ENCODE measurements at regions not wholly inside any gene's neighbourhood (a gene's known extent, or its start where the extent isn't known, plus 50 kb on each side); places are given as distances from the start of the nearest gene placed in this dataset.

DNA sequence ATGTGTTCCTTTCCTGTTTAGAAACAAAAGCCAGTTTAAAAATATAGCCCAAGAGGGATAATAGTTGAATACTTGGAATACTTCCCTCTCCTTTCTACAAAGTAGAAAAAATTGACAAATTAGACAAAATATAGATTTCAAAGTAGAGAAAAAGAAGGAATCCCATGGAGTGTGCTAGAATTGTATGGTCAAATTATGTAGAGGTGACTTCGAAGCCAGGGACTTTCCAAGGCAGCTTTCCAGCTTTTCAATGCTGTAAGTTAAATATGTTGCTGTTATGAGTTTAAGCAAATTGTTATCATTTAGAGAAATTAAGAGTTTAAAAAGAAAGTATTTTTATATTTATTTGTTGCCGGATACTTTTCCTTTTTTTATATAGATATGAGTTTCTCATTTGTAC lies 415.5 kb upstream of the OPRM1 start:
- DNase-seq, result no peak

DNA sequence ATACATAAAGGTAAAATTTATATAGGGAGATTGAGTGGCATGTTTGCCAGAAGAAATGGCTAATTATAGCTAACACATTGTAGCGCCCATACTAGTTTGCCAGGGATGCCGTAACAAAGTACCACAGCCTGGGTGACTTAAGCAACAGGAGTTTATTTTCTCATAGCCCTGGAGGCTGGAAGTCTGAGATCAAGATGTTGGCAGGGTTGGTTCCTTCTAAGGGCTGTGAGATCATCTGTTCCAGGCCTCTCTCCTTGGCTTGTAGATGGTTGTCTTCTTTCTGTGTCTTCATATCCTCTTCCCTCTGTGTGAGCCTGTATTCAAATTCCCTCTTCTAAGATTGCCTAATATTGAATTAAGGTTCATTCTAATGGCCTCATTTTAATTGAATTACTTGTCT lies 417.5 kb upstream of the OPRM1 start:
- no peak for DNase-seq

DNA sequence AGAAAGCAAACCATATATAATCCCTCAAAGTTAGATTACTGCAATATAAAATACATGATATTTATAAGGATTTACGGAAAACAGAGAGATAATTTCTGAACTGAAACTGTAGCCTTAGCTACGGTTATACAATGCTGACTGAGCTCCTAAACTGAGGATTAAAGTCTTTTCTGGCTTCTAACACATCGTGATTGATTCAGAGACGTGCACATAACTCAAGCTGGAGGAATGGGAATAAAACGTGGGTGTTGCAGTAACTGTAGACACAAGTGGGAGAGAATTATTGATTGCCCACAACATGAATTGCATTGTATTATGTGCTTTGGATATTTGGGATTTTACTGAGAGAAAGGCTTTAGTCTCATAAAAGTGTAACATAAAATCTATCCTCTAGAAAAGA lies 418.0 kb upstream of the OPRM1 start:
- DNase-seq, result no peak

DNA sequence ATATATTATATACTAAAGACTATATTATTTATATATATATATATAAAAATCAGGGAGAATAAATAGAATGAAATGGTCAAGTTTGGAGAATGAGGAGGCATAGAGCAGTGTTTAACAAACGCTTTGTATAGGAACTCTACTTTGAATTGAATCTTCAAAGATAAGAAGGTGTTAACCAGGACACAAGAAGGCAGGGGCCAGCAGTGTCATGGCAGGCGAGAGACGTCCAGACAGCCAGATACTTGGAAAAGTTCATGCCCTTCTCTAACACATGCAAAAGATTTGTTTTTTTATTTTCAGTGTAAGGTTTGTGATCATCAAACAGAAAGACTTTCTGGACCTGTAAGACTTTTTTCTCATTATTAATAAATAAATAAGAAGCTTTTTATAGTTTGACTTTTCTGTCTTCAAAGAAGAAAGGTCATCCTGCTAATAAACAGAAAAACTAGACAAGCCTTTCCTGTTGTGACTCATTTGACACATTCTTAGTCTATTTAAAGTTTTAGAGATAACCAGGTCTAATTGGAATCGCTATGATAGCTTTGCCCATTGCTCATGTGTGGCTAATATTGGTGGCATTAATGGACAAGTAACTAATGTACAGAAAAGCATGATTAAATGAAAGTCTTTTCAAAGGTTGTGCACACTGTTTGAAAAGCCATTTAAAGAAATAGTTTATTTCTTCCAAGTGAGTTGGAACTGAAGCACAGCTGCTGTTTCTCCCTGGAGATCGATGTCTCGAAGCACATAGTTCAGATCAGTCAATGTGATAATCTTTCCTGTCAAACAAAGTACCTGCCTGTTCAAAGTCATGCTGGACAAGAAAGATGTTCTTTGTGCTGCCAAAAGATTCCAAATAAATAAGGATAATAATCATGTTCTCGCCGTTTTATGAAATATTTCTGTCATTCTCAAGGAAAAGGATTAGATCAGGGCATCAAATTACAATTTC lies 420.4 kb upstream of the OPRM1 start:
- DNase-seq, result no peak

DNA sequence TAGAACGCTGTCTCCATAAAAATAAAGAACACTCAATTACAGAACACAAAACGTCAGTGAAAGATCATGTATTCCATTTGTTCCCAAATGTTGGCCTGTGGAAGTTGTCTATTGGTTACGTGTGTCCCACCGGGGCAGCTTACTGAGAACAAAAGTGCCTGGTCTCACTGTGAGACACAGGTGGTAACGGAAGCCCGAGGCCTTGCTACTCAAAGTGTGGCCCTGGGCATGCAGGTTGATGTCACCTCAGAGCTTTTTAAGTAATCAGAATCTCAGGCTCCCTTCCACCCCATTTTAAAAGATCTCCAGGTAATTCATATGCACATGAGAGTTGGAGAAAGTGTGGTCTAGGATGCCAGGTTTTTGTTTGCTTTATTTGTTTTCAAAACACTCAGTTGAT lies 422.5 kb upstream of the OPRM1 start:
- DNase-seq, result no peak

DNA sequence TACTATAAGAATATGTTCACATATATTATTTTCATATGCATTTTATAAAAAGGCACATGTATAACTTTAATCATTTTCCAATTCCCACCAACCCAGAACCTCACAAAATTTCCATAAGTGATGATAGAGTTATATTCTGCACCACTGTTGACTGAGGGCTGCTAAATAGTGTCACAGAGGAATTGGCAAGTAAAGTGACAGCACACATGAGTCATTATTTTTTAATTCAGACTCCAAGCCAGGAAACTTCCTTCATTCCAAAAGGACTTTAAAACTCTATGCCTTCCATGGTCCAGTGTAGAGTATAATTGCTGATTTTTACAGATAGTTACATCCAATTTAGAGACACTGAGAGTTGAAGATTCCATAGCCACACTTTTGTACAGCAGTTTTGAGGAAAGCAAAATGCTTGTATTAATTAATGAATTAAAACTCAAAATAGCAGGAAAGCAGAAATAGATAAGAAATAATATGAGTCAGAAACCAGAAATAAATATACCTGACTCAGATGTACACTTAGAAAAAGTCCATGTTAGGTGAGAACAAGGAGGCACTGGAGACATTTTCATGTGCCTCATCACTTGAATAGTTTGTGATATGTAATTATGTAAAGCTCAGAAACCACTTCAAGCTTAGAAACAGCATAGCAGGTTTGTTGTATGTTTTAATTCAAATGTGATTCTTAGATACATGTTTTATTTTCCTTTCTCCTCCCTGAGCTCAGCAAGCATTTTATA lies 425.2 kb upstream of the OPRM1 start:
- no peak for DNase-seq

DNA sequence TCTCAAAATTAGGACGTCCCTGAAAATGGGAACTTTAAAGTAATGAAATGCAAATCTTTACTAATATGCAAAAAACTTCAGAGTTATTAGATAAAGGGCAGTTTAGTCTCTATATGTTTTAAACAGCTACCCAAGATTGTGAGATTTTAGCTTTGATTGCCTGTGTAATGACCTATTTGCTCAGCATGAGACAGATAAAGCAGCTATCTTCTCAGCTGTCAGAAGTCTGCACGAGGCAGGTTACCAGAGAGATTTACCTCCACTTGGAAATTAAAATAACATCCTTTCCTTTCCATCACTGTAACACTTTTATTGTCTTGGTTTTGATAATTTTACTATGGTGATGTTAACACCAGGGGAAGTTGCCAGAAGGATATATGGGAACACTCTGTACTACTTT lies 436.6 kb upstream of the OPRM1 start:
- DNase-seq, result no peak

DNA sequence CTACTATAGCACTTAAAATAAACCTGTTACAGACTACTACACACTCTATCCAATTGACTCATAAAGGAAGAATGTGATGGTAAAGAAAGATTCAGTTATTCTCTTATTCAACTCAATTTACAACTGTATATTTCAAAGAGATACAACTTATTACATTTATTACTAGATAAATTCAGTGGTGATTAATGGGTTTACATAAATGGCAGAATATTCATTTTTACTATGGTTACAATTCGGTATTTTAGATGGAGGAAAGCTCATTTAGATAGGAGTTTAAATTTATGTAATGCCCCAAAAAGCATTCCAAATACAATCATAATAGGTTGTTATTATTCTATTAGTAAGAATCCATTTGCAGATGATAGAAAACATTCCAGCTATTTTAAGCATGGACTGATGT lies 439.1 kb upstream of the OPRM1 start:
- DNase-seq, result no peak

DNA sequence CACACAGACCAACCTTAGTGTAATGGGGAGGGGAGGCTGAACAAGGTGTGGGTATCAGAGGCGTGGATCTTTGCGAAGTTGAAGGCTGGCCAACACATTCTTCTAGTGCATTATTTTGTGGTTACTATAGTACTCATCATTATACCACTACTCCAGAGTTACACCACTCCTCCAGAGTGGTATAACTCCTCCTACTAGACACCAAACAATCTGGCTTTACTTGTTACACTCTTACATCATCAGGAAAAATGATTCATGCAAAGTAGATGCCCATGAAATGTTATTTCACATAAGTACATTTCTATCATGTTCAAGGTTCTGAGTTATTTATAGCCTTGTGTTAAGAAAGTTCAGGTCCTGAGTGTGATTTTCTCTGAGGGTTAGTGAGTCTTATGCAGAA lies 443.1 kb upstream of the OPRM1 start:
- no peak for DNase-seq

DNA sequence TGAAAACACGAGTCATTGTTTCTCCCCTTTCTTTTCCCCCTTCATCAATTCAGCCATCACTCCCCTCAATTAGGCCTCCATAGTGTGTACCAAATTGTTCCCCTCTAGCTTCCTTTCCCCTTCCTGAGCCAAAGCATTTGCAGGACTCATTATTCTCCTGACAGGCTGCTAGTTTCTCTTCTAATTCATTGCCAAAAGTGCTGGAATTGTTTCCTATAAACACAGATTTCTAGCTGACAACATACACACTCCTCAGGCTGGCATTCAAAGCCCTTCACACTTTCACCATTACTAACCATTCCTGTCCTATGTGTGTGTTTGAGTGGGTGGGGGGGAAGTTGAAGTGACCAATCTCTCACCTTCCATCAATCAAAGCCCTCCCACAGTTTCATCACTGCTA lies 444.2 kb upstream of the OPRM1 start:
- DNase-seq, result no peak

DNA sequence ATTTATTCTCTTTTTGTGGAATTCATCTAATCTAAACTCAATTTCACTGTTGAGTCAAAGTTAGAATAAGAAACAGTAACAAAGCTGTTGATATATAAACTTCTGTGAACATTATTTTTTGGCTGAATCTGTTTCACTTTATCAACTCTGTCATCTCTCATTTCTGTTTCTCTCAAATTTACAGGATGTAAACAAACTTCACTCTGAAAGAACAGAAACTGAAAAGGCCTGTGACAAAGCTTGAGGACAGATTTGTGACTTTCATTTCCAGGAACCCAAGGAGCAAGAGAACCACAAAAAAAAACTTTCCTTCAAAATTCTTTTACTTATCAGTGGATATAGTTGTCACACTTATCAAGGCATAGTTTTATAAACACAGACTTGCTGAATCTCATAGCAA lies 447.9 kb upstream of the OPRM1 start:
- no peak for DNase-seq

DNA sequence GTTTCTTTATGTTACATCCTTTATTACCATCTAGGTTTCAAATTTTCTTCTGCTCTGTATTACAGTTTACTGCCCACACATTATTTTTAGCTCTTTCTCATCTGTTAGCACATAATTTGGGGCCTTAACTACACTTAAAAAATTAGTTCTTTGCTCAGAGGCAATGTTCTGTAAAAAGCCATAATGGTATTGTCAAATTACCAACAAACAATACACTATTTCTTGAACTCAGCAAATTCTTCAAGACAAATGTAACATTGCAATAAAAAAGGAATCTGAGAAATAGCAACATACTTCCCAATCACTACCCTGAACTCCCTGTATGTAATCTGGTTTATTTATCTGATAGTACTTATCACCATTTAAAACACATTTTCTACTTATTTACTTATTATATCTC lies 448.6 kb upstream of the OPRM1 start:
- no peak for DNase-seq

DNA sequence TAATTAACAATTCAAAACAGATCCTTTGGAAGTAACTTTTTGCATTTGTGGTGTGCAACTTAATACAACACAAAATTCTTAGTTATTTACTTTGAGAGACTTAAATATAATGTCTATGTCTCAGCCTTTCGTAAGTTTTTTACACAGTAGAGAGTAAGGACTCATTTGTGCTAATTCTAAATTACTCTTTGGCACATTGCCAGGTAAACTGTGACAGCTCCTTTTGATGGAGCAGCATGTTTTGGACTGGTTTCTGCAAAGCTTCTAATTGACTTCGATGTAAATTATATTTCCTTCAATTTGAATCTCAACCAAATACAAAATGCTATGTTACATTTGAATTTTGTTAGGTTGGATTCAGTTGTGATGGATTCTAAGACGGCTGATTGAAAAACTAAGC lies 450.7 kb upstream of the OPRM1 start:
- no peak for DNase-seq

DNA sequence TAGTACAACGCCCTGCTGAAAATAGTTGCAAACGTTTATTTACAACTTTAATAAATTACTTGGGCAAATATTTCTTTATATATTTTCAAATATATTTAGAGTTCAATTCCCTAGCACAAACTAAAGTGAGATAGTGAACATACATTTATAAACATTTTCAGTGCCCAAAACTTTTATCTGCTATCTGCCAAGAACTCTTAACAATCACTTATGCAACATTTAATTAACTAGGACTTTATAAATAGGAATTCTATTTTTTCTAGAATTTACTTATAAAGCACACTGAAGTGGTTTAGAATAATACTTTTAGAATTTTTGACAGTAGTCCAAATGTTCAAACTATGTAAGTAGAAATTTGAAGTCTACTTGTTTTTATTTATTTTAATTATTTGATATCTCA lies 452.6 kb upstream of the RGS17 start:
- DNase-seq, result no peak

DNA sequence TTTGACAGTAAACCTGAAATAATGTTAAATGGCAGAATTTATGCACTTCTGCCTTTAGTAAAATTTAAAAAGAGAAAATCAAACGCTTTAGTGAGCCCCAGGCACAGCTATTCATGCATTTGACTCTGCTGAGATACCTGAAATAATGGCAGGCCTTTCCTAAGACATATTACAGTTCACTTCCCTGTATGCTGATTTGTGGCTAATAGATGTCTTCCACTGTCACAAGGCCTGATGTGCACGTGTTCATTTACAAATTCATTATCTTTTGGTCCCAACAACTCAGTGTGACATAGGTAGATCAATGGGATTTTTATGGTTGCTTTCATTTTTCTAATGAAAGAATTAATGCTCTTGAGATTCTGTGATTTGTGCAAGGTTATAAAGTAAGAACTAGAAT lies 449.7 kb upstream of the RGS17 start:
- no peak for DNase-seq

DNA sequence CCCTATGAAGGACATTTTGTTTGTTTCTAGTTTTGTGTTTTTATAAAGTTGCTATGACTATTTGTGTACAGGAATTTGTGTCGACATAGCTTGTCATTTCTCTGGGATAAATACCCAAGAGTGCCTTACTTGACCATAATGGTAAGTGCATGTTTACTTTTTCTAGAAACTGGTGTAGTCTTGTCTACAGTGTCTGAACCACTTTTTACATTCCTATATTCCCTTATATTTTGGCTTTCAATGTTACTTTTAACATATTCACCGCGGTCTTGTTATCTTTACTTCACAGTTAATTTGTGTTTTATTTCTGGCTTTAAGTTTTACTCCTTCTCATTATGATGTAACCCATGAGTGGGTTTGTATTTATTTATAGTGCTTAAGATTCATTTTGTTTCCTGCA lies 444.4 kb upstream of the RGS17 start:
- no peak for DNase-seq

DNA sequence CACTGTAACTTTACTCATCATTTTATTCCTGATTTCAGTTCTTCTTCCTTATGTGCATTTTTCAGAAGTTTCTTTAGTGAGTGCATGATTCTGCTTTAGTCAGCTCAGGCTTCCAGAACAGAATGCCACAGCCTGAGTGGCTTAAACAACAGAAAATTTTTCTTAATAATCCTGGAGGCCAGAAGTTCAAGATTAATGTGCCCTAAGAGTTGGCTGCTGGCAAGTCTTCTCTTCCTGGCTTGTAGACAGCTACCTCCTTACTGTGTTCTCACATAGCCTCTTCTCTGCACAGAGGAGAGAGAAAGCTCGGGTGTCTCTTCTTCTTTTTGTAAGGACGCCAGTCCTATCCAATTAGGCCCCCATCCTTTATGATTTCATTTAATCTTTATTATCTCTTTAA lies 443.1 kb upstream of the RGS17 start:
- no peak for DNase-seq

DNA sequence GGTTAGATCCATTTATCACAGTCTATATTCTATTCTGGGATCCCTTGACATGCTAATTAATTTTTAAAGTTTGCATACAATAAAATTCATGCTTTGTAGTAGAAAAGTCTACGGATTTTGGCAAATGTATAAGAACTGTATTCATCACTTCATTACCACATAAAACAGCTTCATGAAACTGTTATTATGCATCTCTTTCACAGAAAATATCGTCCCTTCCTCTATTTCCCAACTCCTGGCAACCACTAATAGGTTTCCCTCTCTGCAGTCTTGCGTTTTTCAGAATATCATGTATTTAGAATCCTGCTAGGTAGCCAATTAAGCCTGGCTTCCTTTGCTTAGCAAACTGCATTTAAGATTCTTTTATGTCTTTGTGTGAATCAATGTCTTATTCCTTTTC lies 441.3 kb upstream of the RGS17 start:
- DNase-seq, result no peak

DNA sequence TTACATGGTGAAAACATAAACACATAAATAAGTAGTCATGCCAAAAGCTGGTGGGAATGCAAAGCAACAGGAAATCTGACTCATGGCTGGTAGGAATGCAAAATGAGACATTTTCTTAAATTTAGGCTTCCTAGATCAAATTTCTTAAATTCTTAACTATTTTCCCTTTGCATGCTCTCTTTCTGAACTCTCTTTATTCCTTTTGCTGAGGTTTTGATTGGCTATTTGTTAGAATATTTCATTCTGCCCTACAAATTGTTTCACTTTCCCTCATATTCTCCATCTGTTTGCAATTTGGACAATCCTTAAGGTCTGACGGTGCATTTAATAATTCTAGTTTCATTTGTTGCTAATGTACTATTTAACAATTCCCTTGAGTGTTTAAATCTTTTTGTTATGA lies 437.5 kb upstream of the RGS17 start:
- DNase-seq, result no peak

DNA sequence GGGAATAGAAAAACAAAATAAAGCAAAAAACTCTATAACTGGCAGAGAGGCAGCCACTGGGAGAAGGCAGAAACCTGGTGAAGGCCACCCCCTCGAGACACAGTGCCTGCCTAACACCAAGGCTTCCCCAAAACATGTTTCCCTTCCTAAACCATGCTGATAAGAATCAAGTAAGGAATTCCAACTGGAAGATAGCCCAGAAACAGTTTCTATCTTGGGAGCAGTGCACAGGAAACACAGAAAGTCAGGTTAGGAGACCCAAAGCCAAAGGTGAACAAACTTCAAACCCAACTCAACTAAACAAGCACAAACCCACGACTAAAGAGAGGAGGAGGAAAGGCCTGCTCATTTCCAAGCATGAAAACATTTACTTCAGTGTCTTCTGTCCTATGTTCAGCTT lies 433.7 kb upstream of the RGS17 start:
- DNase-seq, result no peak

DNA sequence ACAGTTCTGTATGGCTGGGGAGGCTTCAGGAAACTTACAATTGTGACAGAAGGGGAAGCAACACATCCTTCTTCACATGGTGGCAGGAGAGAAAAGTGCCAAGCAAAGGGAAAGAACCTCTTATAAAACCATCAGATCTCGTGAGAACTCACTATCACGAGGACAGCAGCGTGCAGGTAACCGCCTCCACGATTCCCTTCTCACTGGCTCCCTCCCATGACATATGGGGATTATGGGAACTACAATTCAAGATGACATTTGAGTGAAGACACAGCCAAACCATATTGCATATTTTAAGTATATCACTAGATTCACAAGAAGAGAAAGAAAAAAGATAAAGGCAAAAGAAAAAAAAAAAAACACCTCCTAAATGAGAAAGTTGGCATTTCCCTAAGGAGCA lies 431.9 kb upstream of the RGS17 start:
- no peak for DNase-seq

DNA sequence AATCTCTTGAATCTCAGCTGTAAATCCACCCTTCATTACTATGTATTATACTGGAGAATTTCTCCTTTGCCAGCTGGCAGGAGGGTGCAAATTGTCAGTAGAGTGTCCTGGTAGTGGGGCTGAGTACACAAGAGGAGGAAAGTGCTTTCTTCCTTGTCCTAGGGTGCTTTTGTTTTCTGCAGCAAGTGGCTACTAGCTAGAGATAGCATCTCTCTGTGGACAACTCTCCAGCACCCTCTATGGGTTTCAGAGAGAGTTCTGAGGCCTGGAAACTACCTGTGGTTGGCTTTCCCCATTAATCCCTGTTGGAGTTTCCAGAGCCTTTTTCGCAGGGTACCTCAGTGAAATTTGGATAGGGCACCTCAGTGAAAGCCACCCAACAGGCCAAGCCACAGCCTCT lies 422.5 kb upstream of the RGS17 start:
- DNase-seq, result no peak

DNA sequence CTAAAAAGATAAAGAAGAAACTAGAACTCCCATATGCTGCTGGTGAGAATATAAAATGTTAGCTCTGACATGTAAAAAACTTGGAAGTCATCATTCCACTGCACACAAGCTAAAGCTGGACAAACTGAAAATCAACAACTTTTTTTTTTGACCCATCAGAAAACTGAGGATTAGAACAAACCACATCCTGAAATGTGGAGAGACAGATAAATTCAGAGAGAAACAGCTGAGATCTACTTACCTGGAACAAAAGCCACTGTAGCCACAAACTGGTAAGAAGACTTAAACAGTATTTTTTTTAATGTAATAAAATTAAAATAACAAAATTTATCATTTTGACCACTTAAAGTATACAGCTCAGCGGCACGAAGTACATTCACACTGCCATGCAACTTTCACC lies 408.5 kb upstream of the RGS17 start:
- DNase-seq, result no peak

DNA sequence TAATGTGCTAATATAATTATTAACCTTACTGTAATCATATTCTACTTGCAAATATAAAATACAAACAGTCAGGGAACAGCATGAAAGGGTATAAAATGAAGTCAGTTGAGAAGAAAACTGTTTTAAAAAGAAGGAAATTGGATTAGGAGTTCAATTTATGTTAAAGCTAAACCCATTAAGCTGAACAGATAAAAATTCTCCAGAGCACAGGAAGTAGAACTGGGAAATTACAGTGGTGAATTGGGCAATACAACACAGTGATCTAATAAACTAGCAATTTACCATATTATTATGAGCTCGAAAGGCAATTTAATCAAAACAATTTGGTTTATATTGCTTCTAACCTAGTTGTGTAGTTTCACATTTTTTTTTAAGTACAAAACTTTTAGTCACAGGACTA lies 407.4 kb upstream of the RGS17 start:
- no peak for DNase-seq

Data from suppressor macrophage (primary cell).